CD4-positive, alpha-beta T cell (primary cell): ENCODE measurements at regions not wholly inside any gene's neighbourhood (a gene's known extent, or its start where the extent isn't known, plus 50 kb on each side); places are given as distances from the start of the nearest gene placed in this dataset.

Experiments
- ATAC-seq: fragments of 200-7000 bp; cut with Tn5 transposase; one replicate; pipeline ENCODE4 v1.10.0; 2022; ENCODE audit warnings: mild to moderate bottlenecking; ENCODE audit not compliant: poor library complexity
- CTCF ChIA-PET: fragments of 350-600 bp; sonication (Branson Sonifier 250); formaldehyde crosslinking; loops from one replicate; lab custom pipeline; 2021; ENCODE audit warnings: antibody characterized with exemption, inconsistent platforms; lab: Charles Lee
- POLR2A ChIA-PET: fragments of 350-600 bp; sonication (Branson Sonifier 250); formaldehyde crosslinking; loops from one replicate; lab custom pipeline; 2021; ENCODE audit warnings: antibody characterized with exemption, inconsistent platforms; lab: Charles Lee
- DNase-seq, 14 experiments: peaks; one replicate each; pipeline ENCODE4 v3.0.0-alpha.2; 2013 to 2020; ENCODE audit warnings: mixed read lengths in 2 of 14
- H3K27ac ChIP-seq, 2 donors: one replicate each; pipeline versions ENCODE4 v1.5.1 to v1.7.0; 2013; ENCODE audit warnings: low read length in 2 of 2, low read depth in 1 of 2, mild to moderate bottlenecking in 1 of 2
- H3K27me3 ChIP-seq, 2 experiments: 1 replicate in 1 of 2; 2 replicates in 1 of 2; pipeline versions ENCODE4 v1.6.1 to v1.7.0; 2013; ENCODE audit warnings: low read length in 2 of 2, control low read depth in 1 of 2, mild to moderate bottlenecking in 1 of 2, moderate library complexity in 1 of 2; ENCODE audit not compliant: insufficient read depth in 2 of 2, control insufficient read depth in 1 of 2
- H3K36me3 ChIP-seq: one replicate; pipeline ENCODE4 v1.6.1; 2013; ENCODE audit warnings: low read length, control low read depth; ENCODE audit not compliant: insufficient read depth
- H3K4me1 ChIP-seq: one replicate; pipeline ENCODE4 v1.6.1; 2013; ENCODE audit warnings: low read length, control low read depth; ENCODE audit not compliant: insufficient read depth
- H3K4me3 ChIP-seq: one replicate; pipeline ENCODE4 v1.5.1; 2013; ENCODE audit warnings: mild to moderate bottlenecking, low read length, moderate library complexity
- H3K9me3 ChIP-seq, 2 experiments: 1 replicate in 1 of 2; 2 replicates in 1 of 2; pipeline versions ENCODE4 v1.6.1 to v1.7.0; 2013; ENCODE audit warnings: low read length in 2 of 2, mild to moderate bottlenecking in 2 of 2, control low read depth in 1 of 2, moderate library complexity in 1 of 2; ENCODE audit not compliant: control insufficient read depth in 1 of 2, insufficient read depth in 1 of 2
- H3K27ac Mint-ChIP-seq: one replicate; pipeline ENCODE4 v1.8.0; 2020; ENCODE audit warnings: mixed read lengths
- H3K27me3 Mint-ChIP-seq: one replicate; pipeline ENCODE4 v1.8.0; 2021; ENCODE audit warnings: mixed read lengths
- H3K36me3 Mint-ChIP-seq: one replicate; pipeline ENCODE4 v1.8.0; 2021; ENCODE audit warnings: low read depth, mixed read lengths
- H3K4me1 Mint-ChIP-seq: one replicate; pipeline ENCODE4 v1.8.0; 2021; ENCODE audit warnings: low read depth, mixed read lengths
- H3K4me3 Mint-ChIP-seq: one replicate; pipeline ENCODE4 v1.8.0; 2020; ENCODE audit warnings: mild to moderate bottlenecking, mixed read lengths
- H3K9me3 Mint-ChIP-seq: one replicate; pipeline ENCODE4 v1.8.0; 2020; ENCODE audit warnings: mixed read lengths
- intact Hi-C, 2 experiments: fragments of 100-400 bp; cut with DNase I in 1 of 2; cut with micrococcal nuclease in 1 of 2; formaldehyde crosslinking; loops; one replicate each; pipeline versions ENCODE4 v1.15.1 to v1.9.0; 2023 to 2025; cut with DNase I, micrococcal nuclease
- TF ChIP-seq, protein P1 (sequence below): fragments of 200-600 bp; IDR thresholded peaks from one replicate; pipeline ENCODE4 v1.8.0; 2022; ENCODE audit warnings: antibody characterized with exemption, mild to moderate bottlenecking

DNA sequence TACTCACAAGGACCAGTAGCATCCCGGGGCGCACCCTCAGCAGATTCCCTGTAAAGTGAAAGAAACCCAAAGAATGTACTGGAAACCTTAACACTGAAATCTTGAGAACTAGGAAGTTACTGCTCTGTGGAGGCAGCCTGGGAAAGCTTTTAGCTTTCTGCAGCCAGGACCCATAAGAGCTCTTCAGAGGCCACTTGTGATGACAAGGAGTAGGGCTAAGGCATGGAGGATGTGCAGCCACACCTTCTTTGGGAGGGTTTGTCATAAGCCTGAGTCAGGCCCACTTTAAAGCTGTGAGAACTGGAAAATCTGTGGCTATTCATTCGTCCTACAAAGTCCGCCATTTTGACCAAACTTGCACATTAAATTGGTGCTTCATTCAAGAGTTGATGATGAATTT is 291.1 kb upstream of the TLE4 start:
- Mint-ChIP-seq H3K27ac (no peak overlapping the region), H3K36me3 (no peaks in the 10 kb centered on the region), H3K4me1 (no peaks in the 10 kb centered on the region), H3K4me3 (no peak overlapping the region), H3K9me3 (no peaks in the 10 kb centered on the region), H3K27me3 (no peaks in the 10 kb centered on the region)
- no peak for DNase-seq
- CTCF ChIA-PET, result no interaction called here
- TF ChIP-seq, protein P1, sequence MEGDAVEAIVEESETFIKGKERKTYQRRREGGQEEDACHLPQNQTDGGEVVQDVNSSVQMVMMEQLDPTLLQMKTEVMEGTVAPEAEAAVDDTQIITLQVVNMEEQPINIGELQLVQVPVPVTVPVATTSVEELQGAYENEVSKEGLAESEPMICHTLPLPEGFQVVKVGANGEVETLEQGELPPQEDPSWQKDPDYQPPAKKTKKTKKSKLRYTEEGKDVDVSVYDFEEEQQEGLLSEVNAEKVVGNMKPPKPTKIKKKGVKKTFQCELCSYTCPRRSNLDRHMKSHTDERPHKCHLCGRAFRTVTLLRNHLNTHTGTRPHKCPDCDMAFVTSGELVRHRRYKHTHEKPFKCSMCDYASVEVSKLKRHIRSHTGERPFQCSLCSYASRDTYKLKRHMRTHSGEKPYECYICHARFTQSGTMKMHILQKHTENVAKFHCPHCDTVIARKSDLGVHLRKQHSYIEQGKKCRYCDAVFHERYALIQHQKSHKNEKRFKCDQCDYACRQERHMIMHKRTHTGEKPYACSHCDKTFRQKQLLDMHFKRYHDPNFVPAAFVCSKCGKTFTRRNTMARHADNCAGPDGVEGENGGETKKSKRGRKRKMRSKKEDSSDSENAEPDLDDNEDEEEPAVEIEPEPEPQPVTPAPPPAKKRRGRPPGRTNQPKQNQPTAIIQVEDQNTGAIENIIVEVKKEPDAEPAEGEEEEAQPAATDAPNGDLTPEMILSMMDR, result no peak
- Histone ChIP-seq H3K36me3 (no peaks in the 10 kb centered on the region), H3K27me3 (no peaks in the 10 kb centered on the region), H3K9me3 (peaks cover 0 to 13% of the 10 kb centered on the region in 2 experiments), H3K4me3 (no peak overlapping the region), H3K27ac (no peak overlapping the region), H3K4me1 (no peaks in the 10 kb centered on the region)
- no peak for ATAC-seq
- POLR2A ChIA-PET, result no interaction called here
- intact Hi-C loops, result no loop called here

GRCh38 chr9:79284081-79284480 is 287.7 kb upstream of the TLE4 start:
- H3K9me3 Mint-ChIP-seq, result no peaks in the 10 kb centered on the region
- H3K4me3 Mint-ChIP-seq, result no peak overlapping the region
- no peaks in the 10 kb centered on the region for H3K27me3 Mint-ChIP-seq
- Histone ChIP-seq H3K27me3 (no peaks in the 10 kb centered on the region), H3K9me3 (no peaks in the 10 kb centered on the region), H3K4me1 (no peaks in the 10 kb centered on the region), H3K36me3 (no peaks in the 10 kb centered on the region), H3K27ac (no peak overlapping the region), H3K4me3 (no peak overlapping the region)
- no peak overlapping the region for H3K27ac Mint-ChIP-seq
- CTCF ChIA-PET, result no interaction called here
- H3K4me1 Mint-ChIP-seq, result no peaks in the 10 kb centered on the region
- no peaks in the 10 kb centered on the region for H3K36me3 Mint-ChIP-seq
- ATAC-seq (no peak), DNase-seq (no peak)
- POLR2A ChIA-PET, result no interaction called here
- intact Hi-C loops, result no loop called here
- TF ChIP-seq, protein P1, result no peak

DNA sequence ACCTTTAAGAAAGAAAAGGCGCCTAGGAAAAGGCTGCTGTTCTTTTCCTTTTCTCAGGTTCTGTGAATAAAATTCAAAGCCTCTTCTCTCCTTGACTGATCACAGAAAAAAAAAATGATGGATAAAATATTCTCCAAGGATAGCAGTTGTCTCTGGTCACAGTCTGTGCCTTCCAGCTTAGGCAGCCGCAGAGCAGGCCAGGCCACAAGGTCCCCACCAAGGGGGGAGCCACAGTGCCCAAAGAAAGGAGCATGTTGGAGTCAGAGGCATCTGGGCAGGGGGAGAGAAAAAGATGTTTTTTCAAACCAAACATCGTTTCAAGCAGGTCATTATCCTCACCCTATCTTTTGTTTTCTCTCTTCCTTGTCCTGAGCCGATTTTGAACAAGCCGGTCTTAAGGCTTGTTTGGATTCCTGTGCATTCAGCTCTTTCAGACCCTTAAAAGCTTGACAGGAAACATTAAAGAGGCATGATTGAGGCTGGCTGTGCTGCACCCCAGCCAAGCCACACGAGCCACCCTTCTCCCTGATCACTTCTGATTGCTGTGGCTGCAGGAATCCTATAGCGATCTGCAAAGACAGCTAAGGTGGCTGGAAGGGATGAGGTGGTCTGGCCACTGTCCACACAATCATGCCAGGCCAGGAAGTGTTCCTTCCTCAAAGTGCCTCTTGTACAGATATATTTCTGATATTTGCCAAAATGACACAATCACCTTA is 284.6 kb upstream of the TLE4 start:
- Histone ChIP-seq H3K27ac (no peak overlapping the region), H3K9me3 (no peaks in the 10 kb centered on the region), H3K4me3 (no peak overlapping the region), H3K4me1 (no peaks in the 10 kb centered on the region), H3K36me3 (no peaks in the 10 kb centered on the region), H3K27me3 (no peaks in the 10 kb centered on the region)
- DNase-seq (no peak), ATAC-seq (no peak)
- TF ChIP-seq, protein P1, result no peak
- Mint-ChIP-seq H3K4me3 (no peak overlapping the region), H3K9me3 (no peaks in the 10 kb centered on the region), H3K27me3 (no peaks in the 10 kb centered on the region), H3K4me1 (no peaks in the 10 kb centered on the region), H3K36me3 (no peaks in the 10 kb centered on the region), H3K27ac (no peak overlapping the region)
- POLR2A ChIA-PET, result no interaction called here
- CTCF ChIA-PET, result no interaction called here
- intact Hi-C loops, result no loop called here
